HG02870 (cell line): ENCODE measurements at regions not wholly inside any gene's neighbourhood (a gene's known extent, or its start where the extent isn't known, plus 50 kb on each side); places are given as distances from the start of the nearest gene placed in this dataset.

Experiments
- ATAC-seq: cut with Tn5 transposase; IDR thresholded peaks from one replicate; pipeline ENCODE4 v1.9.1; 2021; ENCODE audit warnings: mild to moderate bottlenecking, moderate library complexity; ENCODE audit not compliant: unreplicated experiment

GRCh38 chr3:124519591-124520194, 210.6 kb upstream of the UMPS start:
- no peak for ATAC-seq

- ATAC-seq = no peak
Measured at GRCh38 chr3:124520970-124521369, 209.3 kb upstream of the UMPS start.

GRCh38 chr3:124522082-124522625, 208.1 kb upstream of the UMPS start:
- ATAC-seq = no peak

- ATAC-seq = no peak
Measured at GRCh38 chr3:124526601-124527000, 203.7 kb upstream of the UMPS start.

GRCh38 chr3:124529826-124530571, 200.3 kb upstream of the UMPS start:
- no peak for ATAC-seq

GRCh38 chr3:124530916-124531315, 199.3 kb upstream of the UMPS start:
- no peak for ATAC-seq

GRCh38 chr3:124532071-124532470, 198.2 kb upstream of the UMPS start:
- no peak for ATAC-seq

- ATAC-seq = no peak
Measured at GRCh38 chr3:124535306-124535705, 194.9 kb upstream of the UMPS start.

- ATAC-seq = no peak
Measured at GRCh38 chr3:124540550-124541211, 189.6 kb upstream of the UMPS start.

DNA sequence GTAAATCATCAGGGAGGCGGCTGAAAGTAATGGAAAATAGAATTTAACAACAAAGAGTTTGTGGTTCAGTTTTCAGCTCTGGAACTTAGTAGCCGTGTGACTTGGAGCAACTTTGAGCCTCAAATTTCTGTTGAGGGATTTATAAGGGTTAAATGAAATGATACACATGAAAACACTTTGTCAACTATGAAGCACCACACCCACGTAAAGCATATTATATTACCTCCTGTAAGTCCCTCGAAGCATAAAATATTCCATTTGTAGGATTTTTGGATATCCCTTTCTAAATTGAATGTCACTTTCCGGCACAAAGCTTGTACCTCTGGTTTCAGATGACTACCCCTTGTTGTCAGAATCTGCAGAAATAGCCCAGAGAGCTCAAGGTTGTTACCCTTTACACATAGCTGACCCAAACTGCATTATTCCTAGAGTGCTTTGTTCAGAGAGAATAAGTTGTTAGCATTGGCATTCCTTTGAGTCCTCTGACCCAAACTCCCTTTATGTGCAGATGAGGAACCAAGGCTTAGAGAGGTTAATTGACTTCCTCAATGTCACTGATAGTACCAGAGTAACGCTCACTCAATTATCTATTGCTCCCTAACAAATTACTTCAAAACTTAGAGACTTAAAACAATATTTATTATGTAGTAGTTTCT, 187.9 kb upstream of the UMPS start:
- ATAC-seq = no peak

- no peak for ATAC-seq
Measured at GRCh38 chr3:124545891-124546290, 184.4 kb upstream of the UMPS start.

- ATAC-seq = no peak
Measured at GRCh38 chr3:124552224-124552623, 178.0 kb upstream of the UMPS start.

DNA sequence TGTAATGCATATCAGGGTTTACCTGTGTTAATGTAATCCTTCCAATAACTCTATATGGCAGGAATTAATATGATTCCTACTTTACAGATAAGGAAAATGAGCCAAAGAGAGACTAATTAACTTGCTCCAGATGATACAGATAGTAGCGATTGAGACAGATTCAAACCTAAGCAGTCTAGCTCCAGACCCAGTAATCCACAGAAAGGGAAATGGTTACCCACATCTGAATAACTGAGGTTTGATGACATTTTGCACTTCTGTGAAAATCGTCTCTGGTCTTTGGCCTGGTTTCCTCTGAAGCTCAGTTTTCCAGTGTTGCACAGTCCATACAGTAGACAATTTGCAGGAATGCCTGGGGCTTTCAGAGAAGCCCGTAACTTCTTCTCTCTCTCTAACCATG, 177.1 kb upstream of the UMPS start:
- ATAC-seq = no peak

- ATAC-seq = no peak
Measured at GRCh38 chr3:124556636-124557035, 173.6 kb upstream of the UMPS start.

DNA sequence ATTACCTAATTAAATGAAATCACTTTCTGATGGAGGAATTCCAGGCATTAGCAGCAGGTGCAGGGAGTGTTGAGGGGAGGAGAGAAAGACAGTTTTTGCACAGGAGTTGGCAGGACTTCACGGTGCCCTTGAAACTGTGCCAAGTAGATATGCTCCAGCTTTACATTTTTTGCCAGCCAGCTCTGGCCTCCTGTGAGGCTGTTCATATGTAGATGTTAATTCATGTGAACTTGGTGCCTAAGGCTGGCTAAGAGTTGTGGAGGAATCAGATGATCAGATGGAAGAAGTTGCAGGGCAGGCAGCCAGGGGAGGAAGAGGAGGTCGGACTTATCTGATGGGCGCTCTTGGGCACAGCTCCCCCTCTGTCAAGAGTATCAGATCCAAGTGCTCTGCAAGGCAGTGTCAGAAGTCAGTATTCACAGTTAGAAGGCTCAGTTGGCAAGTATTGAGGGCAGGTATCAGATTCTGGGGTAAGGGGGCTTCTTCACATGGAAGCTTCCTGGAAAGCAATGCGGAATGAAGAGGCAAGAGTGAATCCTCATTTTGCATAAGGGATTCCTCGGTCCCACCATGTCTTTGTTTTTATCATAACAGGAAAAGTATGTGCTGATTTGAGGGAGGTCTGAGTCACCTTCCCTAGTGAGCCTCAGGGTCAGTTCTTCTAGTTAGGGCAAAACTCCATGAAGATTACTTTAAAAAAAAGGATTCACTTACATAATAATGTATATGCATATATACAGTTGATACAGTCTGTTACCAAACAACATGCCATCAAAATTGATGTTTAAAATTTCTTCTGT, 172.6 kb upstream of the UMPS start:
- no peak for ATAC-seq

- no peak for ATAC-seq
Measured at GRCh38 chr3:124558991-124559845, 171.0 kb upstream of the UMPS start.

DNA sequence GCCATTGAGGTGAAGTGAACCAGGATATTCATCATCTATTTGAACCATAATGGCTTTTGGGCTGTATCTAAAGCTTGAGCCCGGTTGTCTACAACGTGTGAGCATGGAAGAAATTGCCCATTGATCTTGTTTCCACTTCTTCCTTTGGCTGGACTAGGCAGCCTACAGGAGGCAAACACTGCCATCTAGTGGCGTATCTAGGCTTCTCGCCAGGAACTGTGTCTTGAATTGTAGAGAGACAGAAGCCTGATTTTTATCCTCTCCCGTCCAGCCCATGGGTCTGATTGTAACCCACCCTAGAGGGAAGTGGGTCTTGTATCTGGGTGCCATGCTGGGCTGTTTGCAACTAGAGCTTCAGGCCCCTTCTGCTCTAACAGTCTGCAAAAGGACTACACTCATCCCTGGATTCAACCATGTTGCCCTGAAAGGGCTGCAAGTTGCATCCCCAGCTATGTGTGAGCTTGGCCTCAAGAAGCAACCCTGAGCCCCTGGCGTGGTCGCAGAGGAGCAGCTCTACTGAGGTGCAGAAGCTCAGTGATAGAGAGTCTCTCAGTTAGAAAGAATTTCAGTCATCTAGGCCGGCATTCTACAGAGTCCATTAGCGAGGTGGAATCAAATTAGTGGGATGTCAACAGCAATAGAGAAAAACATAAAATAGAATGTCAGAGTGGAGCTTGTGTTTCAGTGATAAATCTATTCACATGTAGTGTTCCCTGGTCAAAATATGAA, 170.2 kb upstream of the UMPS start:
- ATAC-seq = no peak

DNA sequence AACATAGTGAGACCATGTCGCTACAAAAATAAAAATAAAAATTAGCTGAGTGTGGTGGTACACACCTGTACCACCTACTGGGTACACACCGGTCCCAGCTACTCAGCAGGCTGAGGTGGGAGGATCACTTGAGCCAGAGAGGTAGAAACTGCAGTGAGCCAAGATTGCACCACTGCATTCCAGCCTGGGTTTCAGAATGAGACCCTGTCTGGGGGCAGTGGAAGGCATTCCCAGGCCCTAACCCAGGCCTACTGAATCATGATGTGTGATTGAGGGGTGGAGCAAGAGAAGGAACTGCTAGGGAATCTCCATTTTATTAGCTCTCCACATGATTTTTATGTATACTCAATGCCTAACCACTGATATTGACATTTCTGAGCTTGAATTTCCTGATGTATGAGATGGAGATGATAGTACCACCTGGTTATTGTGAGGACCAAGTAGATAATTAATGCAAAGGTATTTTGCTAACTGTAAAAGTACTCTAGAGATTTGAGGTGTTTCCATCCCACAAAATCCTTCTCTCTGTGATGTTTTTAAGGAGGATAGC, 169.5 kb upstream of the UMPS start:
- no peak for ATAC-seq

- ATAC-seq = no peak
Measured at GRCh38 chr3:124562769-124563168, 167.5 kb upstream of the UMPS start.
